Panc1 (cell line): ENCODE measurements at regions not wholly inside any gene's neighbourhood (a gene's known extent, or its start where the extent isn't known, plus 50 kb on each side); places are given as distances from the start of the nearest gene placed in this dataset.

Experiments used
- ATAC-seq: fragments of 200-7000 bp; cut with Tn5 transposase; 2 replicates; pipeline ENCODE4 v1.9.1; 2020; ENCODE audit warnings: mild to moderate bottlenecking, moderate library complexity
- BruUV-seq: library from RNA; stranded (reverse); fragments of 400-500 nt; replicated peaks from 2 replicates; lab custom pipeline; 2021; lab: Mats Ljungman, UMichigan
- CTCF ChIA-PET: fragments of 300-600 bp; sonication (Branson Sonifier 250); formaldehyde crosslinking; loops from one replicate; lab custom pipeline; 2022; ENCODE audit warnings: antibody characterized with exemption; lab: Charles Lee
- POLR2A ChIA-PET: fragments of 300-600 bp; sonication (Branson Sonifier 250); formaldehyde crosslinking; loops from one replicate; lab custom pipeline; 2022; ENCODE audit warnings: antibody characterized with exemption; lab: Charles Lee
- DNase-seq: peaks from one replicate; pipeline ENCODE4 v3.0.0-alpha.2; 2010; ENCODE audit warnings: low read depth, low spot score
- H3K27ac ChIP-seq: 2 replicates; pipeline ENCODE4 v1.5.1; 2011; ENCODE audit warnings: mild to moderate bottlenecking, low read length, inconsistent platforms
- H3K27me3 ChIP-seq: fragments of 200-500 bp; sonication (Bioruptor generic); 2 replicates; pipeline ENCODE4 v1.6.0; 2014; ENCODE audit warnings: low read length, inconsistent platforms; ENCODE audit not compliant: control insufficient read depth, insufficient read depth
- H3K36me3 ChIP-seq: fragments of 200-500 bp; sonication (Bioruptor generic); 2 replicates; pipeline ENCODE4 v1.5.1; 2014; ENCODE audit warnings: inconsistent platforms, mild to moderate bottlenecking, low read length, moderate library complexity; ENCODE audit not compliant: control insufficient read depth, insufficient read depth
- H3K4me1 ChIP-seq: 2 replicates; pipeline ENCODE4 v1.5.1; 2011; ENCODE audit warnings: inconsistent platforms, mild to moderate bottlenecking, low read length, moderate library complexity; ENCODE audit not compliant: control insufficient read depth, insufficient read depth
- H3K4me3 ChIP-seq, 2 experiments: 2 replicates each; pipeline ENCODE4 v1.5.1; 2011 to 2012; ENCODE audit warnings: low read depth in 2 of 2, low read length in 2 of 2, mild to moderate bottlenecking in 2 of 2, inconsistent platforms in 1 of 2, moderate library complexity in 1 of 2
- H3K9me3 ChIP-seq: fragments of 200-500 bp; sonication (Bioruptor generic); 2 replicates; pipeline ENCODE4 v1.5.1; 2014; ENCODE audit warnings: low read depth, mild to moderate bottlenecking, inconsistent platforms, low read length, moderate library complexity; ENCODE audit not compliant: control insufficient read depth, insufficient read depth
- CTCF ChIP-seq: fragments of 450-650 bp; IDR thresholded peaks from 2 replicates; pipeline ENCODE4 v1.5.1; 2017; ENCODE audit warnings: mild to moderate bottlenecking
- POLR2AphosphoS5 ChIP-seq: IDR thresholded peaks from 2 replicates; pipeline ENCODE4 v1.6.1; 2012; ENCODE audit warnings: mild to moderate bottlenecking, low read depth, low read length, moderate library complexity
- REST ChIP-seq, 2 experiments: IDR thresholded peaks; 2 replicates each; pipeline ENCODE4 v1.6.1; 2011 to 2012; ENCODE audit warnings: low read depth in 2 of 2, control low read depth in 1 of 2, low read length in 1 of 2, mild to moderate bottlenecking in 1 of 2, moderate library complexity in 1 of 2; ENCODE audit not compliant: insufficient read depth in 1 of 2
- SIN3A ChIP-seq: IDR thresholded peaks from 2 replicates; pipeline ENCODE4 v1.6.1; 2012; ENCODE audit warnings: low read depth, mild to moderate bottlenecking, low read length, moderate library complexity, borderline replicate concordance; ENCODE audit not compliant: insufficient read depth
- TCF7L2 ChIP-seq: IDR thresholded peaks from 2 replicates; pipeline ENCODE4 v1.6.1; 2011; ENCODE audit warnings: mild to moderate bottlenecking, low read depth, low read length, inconsistent platforms
- in situ Hi-C: cut with HindIII; loops from 2 replicates; pipeline ENCODE4 v1.10.0; 2016; ENCODE audit warnings: low sequenced_read_pairs, low pct_unique_long_range_greater_than_20kb
- intact Hi-C: fragments of 100-400 bp; cut with micrococcal nuclease; formaldehyde crosslinking; loops from one replicate; pipeline ENCODE4 v1.10.0; 2022; ENCODE audit not compliant: unreplicated experiment

- Histone ChIP-seq H3K27ac (no peak overlapping the region), H3K27me3 (no peaks in the 10 kb centered on the region), H3K4me1 (no peaks in the 10 kb centered on the region), H3K4me3 (no peak overlapping the region), H3K9me3 (no peaks in the 10 kb centered on the region), H3K36me3 (no peaks in the 10 kb centered on the region)
- ChIA-PET POLR2A (no interaction called here), CTCF (no interaction called here)
- ATAC-seq: no peak
- in situ Hi-C loops: no loop called here
- no peak for DNase-seq
- intact Hi-C loops: loop anchor here (5.0 to 10.0 kb wide), 2 partner anchors 149 to 376 kb away; no protein-coding TSS in a partner anchor
- no TSS peak for BruUV-seq
- TF ChIP-seq SIN3A: no peak
- TF ChIP-seq CTCF: no peak
- no peak for TF ChIP-seq TCF7L2
- no peak for TF ChIP-seq POLR2AphosphoS5
- TF ChIP-seq REST (IDR thresholded peaks at IDR 0.05; ENCODE audit: insufficient read depth in 1 of 2, low read depth in 2 of 2, low read length in 1 of 2): no peak
These were observed 80.2 kb upstream of the DMRT1 start for GRCh38 chr9:761176-761792.

- Histone ChIP-seq H3K4me3 (no peak overlapping the region), H3K27ac (no peak overlapping the region), H3K9me3 (no peaks in the 10 kb centered on the region), H3K36me3 (no peaks in the 10 kb centered on the region), H3K4me1 (no peaks in the 10 kb centered on the region), H3K27me3 (no peaks in the 10 kb centered on the region)
- ATAC-seq (no peak), DNase-seq (no peak)
- intact Hi-C loops (loop anchor here (5.0 to 10.0 kb wide), 2 partner anchors 150 to 377 kb away; no protein-coding TSS in a partner anchor), in situ Hi-C loops (no loop called here)
- POLR2A ChIA-PET: no interaction called here
- CTCF ChIA-PET: no interaction called here
- BruUV-seq: no TSS peak
- no peak for TF ChIP-seq CTCF
- TF ChIP-seq REST (IDR thresholded peaks at IDR 0.05; ENCODE audit: insufficient read depth in 1 of 2, low read depth in 2 of 2, low read length in 1 of 2): no peak
- TF ChIP-seq TCF7L2: no peak
- TF ChIP-seq POLR2AphosphoS5: no peak
- no peak for TF ChIP-seq SIN3A
These were observed 79.5 kb upstream of the DMRT1 start for GRCh38 chr9:761793-762560.
